ENCODE measurements at regions not wholly inside any gene's neighbourhood (a gene's known extent, or its start where the extent isn't known, plus 50 kb on each side); places are given as distances from the start of the nearest gene placed in this dataset.
A peak's percentile ranks its signal among the peaks of the same experiment; 100 is the strongest.

GRCh38 chr4:140256941-140257340 is 103.0 kb upstream of the MAML3 start:
- DNase-seq (ENCODE audit: low read depth), result peak; percentile 67
- TF ChIP-seq CTCF (IDR thresholded peaks at IDR 0.05; ENCODE audit: insufficient read depth, low read depth, low read length), result no peak
- H3K4me3 ChIP-seq (ENCODE audit: low read depth, low read length), result no peak overlapping the region

DNA sequence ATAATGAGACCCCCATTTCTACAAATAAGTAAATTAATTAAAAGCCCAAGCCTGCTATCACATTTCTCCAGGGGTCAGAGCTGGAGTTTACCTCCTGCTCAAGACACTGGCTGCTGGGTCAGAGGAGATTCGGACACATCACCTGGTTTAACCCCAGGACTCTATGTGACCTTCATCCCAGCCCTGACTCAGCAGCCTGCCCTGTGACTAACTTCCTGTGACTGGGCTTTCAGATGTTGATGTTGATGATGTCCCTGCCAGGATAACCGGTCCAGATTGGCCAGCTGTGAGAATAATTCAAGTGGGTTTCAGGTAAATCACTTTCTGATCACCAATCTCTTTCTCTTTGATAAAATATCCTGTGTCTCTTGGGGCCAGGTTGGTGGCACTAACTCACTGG is 102.4 kb upstream of the MAML3 start:
- no peak for TF ChIP-seq CTCF (IDR thresholded peaks at IDR 0.05; ENCODE audit: insufficient read depth, low read depth, low read length)
- peak; percentile 51 for DNase-seq (ENCODE audit: low read depth)

GRCh38 chr4:140255927-140256326 is 101.9 kb upstream of the MAML3 start:
- DNase-seq (ENCODE audit: low read depth), result no peak
- no peak overlapping the region for H3K4me3 ChIP-seq (ENCODE audit: low read depth, low read length)
- no peak for TF ChIP-seq CTCF (IDR thresholded peaks at IDR 0.05; ENCODE audit: insufficient read depth, low read depth, low read length)

More for the DNA sequence above, 102.4 kb upstream of the MAML3 start:
- H3K4me3 ChIP-seq (ENCODE audit: low read depth, low read length), result no peak overlapping the region

- TF ChIP-seq CTCF (IDR thresholded peaks at IDR 0.05; ENCODE audit: insufficient read depth, low read depth, low read length), result no peak
- H3K4me3 ChIP-seq (ENCODE audit: low read depth, low read length), result no peak overlapping the region
- DNase-seq (ENCODE audit: low read depth), result no peak
These were observed 101.5 kb upstream of the MAML3 start for GRCh38 chr4:140255467-140255866.

GRCh38 chr4:140254651-140255299 is 100.8 kb upstream of the MAML3 start:
- no peak for TF ChIP-seq CTCF (IDR thresholded peaks at IDR 0.05; ENCODE audit: insufficient read depth, low read depth, low read length)
- DNase-seq (ENCODE audit: low read depth), result peak; percentile 64
- H3K4me3 ChIP-seq (ENCODE audit: low read depth, low read length), result no peak overlapping the region

- no peak for TF ChIP-seq CTCF (IDR thresholded peaks at IDR 0.05; ENCODE audit: insufficient read depth, low read depth, low read length)
- H3K4me3 ChIP-seq (ENCODE audit: low read depth, low read length), result no peak overlapping the region
- no peak for DNase-seq (ENCODE audit: low read depth)
These were observed 99.6 kb upstream of the MAML3 start for GRCh38 chr4:140253556-140254027.
